Ishikawa (cell line): ENCODE measurements at regions not wholly inside any gene's neighbourhood (a gene's known extent, or its start where the extent isn't known, plus 50 kb on each side); places are given as distances from the start of the nearest gene placed in this dataset.

Experiments
- CEBPB ChIP-seq: IDR thresholded peaks from 2 replicates; pipeline ENCODE4 v1.6.1; 2012
- CREB1 ChIP-seq: IDR thresholded peaks from 2 replicates; pipeline ENCODE4 v1.6.1; 2012; ENCODE audit warnings: low read depth
- EGR1 ChIP-seq: IDR thresholded peaks from 2 replicates; pipeline ENCODE4 v1.6.1; 2012
- EP300 ChIP-seq: IDR thresholded peaks from 2 replicates; pipeline ENCODE4 v1.6.1; 2012; ENCODE audit warnings: borderline replicate concordance
- FOXM1 ChIP-seq: IDR thresholded peaks from 2 replicates; pipeline ENCODE4 v1.6.1; 2012; ENCODE audit warnings: low read depth, borderline replicate concordance
- NFIC ChIP-seq: IDR thresholded peaks from 2 replicates; pipeline ENCODE4 v1.6.1; 2012
- RAD21 ChIP-seq: IDR thresholded peaks from 2 replicates; pipeline ENCODE4 v1.6.1; 2012; ENCODE audit warnings: low read depth
- TAF1 ChIP-seq: IDR thresholded peaks from 2 replicates; pipeline ENCODE4 v1.6.1; 2012; ENCODE audit warnings: low read depth, mild to moderate bottlenecking
- TCF12 ChIP-seq: IDR thresholded peaks from 2 replicates; pipeline ENCODE4 v1.6.1; 2012; ENCODE audit warnings: low read depth
- TEAD4 ChIP-seq: IDR thresholded peaks from 2 replicates; pipeline ENCODE4 v1.6.1; 2012
- YY1 ChIP-seq: IDR thresholded peaks from 2 replicates; pipeline ENCODE4 v1.6.1; 2012; ENCODE audit warnings: low read depth
- ZBTB7A ChIP-seq: IDR thresholded peaks from 2 replicates; pipeline ENCODE4 v1.6.1; 2012; ENCODE audit warnings: low read depth
- TF ChIP-seq, protein P1 (sequence below): IDR thresholded peaks from 2 replicates; pipeline ENCODE4 v1.6.1; 2012
- TF ChIP-seq, protein P2 (sequence below): IDR thresholded peaks from 2 replicates; pipeline ENCODE4 v1.6.1; 2012; ENCODE audit warnings: low read depth, mild to moderate bottlenecking
- TF ChIP-seq, protein P3 (sequence below): IDR thresholded peaks from 2 replicates; pipeline ENCODE4 v1.6.1; 2012

DNA sequence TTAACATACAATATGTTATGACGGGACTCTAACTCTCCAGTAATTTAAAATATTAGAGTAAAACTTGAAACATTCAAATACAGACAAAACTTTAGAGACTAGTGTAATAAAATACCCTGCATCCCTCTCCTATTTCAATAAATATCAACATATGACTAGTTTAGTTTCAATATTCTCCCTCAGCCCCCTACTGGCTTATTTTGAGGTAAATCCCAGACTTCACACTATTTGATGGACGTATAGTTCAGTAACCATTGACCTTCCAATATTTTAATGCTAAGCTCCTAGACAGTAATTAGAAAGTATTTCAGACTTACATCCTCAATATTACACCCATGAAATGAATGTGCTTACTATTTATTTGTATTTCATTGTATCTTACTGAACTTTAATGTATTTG lies 180.7 kb upstream of the STARD13 start:
- TF ChIP-seq TEAD4 (no peak), RAD21 (no peak), YY1 (no peak)

DNA sequence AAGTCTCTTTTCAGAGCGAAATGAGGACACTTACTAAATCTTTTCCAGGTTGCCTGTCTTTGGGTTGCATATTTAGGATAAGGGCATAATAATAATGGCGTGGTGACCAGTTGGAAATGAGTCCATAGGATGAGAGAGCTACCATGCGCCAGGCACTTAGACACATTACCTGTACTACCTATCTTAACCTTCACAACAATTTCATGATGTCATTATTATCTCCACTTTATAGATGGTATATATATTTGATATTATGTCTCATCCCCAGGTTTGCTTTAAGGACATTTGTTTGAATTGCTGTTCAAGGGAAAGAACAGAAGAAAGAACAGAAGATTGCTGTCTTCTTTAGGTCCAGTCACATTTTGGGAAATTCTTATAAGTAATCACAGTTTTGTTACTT lies 182.0 kb upstream of the STARD13 start:
- TF ChIP-seq FOXM1 = no peak
- TF ChIP-seq, protein P1, sequence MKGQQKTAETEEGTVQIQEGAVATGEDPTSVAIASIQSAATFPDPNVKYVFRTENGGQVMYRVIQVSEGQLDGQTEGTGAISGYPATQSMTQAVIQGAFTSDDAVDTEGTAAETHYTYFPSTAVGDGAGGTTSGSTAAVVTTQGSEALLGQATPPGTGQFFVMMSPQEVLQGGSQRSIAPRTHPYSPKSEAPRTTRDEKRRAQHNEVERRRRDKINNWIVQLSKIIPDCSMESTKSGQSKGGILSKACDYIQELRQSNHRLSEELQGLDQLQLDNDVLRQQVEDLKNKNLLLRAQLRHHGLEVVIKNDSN = no peak
- TF ChIP-seq NFIC = no peak
- TF ChIP-seq, protein P2, sequence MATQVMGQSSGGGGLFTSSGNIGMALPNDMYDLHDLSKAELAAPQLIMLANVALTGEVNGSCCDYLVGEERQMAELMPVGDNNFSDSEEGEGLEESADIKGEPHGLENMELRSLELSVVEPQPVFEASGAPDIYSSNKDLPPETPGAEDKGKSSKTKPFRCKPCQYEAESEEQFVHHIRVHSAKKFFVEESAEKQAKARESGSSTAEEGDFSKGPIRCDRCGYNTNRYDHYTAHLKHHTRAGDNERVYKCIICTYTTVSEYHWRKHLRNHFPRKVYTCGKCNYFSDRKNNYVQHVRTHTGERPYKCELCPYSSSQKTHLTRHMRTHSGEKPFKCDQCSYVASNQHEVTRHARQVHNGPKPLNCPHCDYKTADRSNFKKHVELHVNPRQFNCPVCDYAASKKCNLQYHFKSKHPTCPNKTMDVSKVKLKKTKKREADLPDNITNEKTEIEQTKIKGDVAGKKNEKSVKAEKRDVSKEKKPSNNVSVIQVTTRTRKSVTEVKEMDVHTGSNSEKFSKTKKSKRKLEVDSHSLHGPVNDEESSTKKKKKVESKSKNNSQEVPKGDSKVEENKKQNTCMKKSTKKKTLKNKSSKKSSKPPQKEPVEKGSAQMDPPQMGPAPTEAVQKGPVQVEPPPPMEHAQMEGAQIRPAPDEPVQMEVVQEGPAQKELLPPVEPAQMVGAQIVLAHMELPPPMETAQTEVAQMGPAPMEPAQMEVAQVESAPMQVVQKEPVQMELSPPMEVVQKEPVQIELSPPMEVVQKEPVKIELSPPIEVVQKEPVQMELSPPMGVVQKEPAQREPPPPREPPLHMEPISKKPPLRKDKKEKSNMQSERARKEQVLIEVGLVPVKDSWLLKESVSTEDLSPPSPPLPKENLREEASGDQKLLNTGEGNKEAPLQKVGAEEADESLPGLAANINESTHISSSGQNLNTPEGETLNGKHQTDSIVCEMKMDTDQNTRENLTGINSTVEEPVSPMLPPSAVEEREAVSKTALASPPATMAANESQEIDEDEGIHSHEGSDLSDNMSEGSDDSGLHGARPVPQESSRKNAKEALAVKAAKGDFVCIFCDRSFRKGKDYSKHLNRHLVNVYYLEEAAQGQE = no peak
- TF ChIP-seq EP300 = no peak
- TF ChIP-seq TAF1 = no peak

DNA sequence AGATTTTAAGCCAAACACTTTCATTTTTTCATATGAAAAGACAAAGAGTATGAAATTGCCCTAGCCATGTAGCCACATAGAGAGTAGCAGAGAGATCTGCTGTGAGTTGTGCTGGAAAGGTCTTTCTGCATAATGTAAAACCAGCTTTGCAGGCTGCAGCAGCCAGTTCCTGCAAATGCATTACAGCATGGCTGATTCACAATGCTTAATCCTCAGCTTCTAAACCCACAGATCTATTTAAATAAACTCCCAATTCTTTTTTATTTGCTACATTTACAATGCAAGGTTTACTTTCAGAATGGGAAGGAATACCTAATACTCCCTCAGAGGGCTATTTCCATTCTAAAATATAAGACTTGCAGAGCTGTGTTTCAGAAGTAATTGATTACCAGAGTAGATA lies 185.6 kb upstream of the STARD13 start:
- TF ChIP-seq ZBTB7A (no peak), CEBPB (no peak), TEAD4 (no peak), TAF1 (no peak), RAD21 (no peak)
- TF ChIP-seq, protein P3, sequence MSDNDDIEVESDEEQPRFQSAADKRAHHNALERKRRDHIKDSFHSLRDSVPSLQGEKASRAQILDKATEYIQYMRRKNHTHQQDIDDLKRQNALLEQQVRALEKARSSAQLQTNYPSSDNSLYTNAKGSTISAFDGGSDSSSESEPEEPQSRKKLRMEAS = no peak
- TF ChIP-seq, protein P1 = no peak

DNA sequence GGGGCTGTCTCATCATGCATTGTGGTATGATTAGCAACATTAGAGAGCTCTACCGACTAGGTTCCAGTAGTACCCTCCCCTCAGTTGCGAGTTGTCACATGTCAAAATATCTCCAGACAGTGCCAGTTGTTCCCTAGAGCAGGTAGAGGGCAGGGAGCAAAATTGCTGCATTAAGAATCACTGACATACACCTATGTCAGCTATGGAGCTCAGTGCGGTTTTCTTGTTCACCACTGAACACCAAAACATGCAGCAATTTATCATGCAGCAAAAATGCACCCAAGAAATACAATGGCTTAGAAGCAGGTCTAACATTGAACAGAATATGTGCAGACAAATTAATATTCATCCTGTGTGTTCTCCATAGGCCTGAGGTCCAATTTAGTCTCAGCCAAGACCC lies 186.9 kb upstream of the STARD13 start:
- TF ChIP-seq EP300 = no peak
- no peak for TF ChIP-seq EGR1
- TF ChIP-seq TEAD4 = no peak
- TF ChIP-seq NFIC = no peak
- no peak for TF ChIP-seq ZBTB7A
- no peak for TF ChIP-seq CREB1
- TF ChIP-seq, protein P2 = no peak

DNA sequence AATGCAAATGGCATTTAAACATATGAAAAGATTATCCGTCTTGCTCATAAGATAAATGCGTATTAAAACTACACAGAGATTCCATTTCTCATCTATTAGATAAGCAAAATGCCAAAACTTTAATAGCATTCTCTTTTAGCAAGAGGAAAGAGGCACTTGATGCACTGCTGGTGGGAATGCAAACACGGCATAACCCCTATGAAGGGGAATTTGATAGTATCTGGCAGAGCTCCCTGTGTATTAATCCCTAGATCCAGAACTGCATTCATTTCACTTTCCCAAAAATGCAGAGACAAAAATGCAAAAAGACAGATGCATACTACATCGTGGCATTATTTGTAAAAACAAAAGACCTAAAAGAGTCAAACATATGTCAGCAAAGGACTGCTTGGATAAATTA lies 193.6 kb upstream of the STARD13 start:
- no peak for TF ChIP-seq CEBPB
- no peak for TF ChIP-seq RAD21
- TF ChIP-seq, protein P3 = no peak
- TF ChIP-seq ZBTB7A = no peak
- TF ChIP-seq, protein P1 = no peak
- TF ChIP-seq FOXM1 = no peak
- no peak for TF ChIP-seq YY1
- TF ChIP-seq TEAD4 = no peak
- no peak for TF ChIP-seq EP300
- TF ChIP-seq TAF1 = no peak
- TF ChIP-seq TCF12 = no peak
- TF ChIP-seq, protein P2 = no peak
- no peak for TF ChIP-seq NFIC
